ENCODE measurements at regions not wholly inside any gene's neighbourhood (a gene's known extent, or its start where the extent isn't known, plus 50 kb on each side); places are given as distances from the start of the nearest gene placed in this dataset.

DNA sequence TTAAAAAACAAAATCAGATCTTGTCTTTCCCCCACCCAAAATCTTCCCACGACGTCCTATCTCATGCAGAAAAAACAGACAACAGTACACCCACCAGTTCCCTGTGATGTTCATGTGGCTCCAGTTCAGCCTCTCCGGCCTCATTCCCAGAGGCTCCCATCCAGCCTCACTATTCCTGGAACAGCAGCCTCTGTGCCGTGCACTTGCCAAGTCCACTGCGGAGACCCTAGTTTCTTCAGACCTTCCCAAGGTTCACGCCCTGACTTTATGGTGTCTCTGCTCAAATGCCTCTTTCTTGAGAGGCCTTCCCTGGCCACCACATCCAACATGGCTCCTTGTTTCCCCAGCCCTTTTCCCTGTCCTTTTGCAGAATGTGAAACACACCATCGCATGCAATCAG is 106.3 kb upstream of the BACE2 start:
- TF ChIP-seq EZH2 (IDR thresholded peaks at IDR 0.05; ENCODE audit: insufficient read depth, poor library complexity, severe bottlenecking), result no peak
- TF ChIP-seq EZH2phosphoT487 (IDR thresholded peaks at IDR 0.05; ENCODE audit: insufficient read depth, low read depth), result no peak

Measured in GM23248 (cell line).